Lower lobe of right lung (tissue), 2 donors: ENCODE measurements at regions not wholly inside any gene's neighbourhood (a gene's known extent, or its start where the extent isn't known, plus 50 kb on each side); places are given as distances from the start of the nearest gene placed in this dataset.
"Not testable (repeated sequence)": the region's sequence is repeated elsewhere in the genome, so short reads cannot be mapped to it uniquely, and the experiment has no call there.

Source experiments
- ATAC-seq, 2 donors: fragments of 200-7000 bp; cut with Tn5 transposase; one replicate each; pipeline ENCODE4 v1.9.1; 2020 to 2022; ENCODE audit warnings: mild to moderate bottlenecking in 2 of 2, moderate library complexity in 2 of 2
- DNase-seq: peaks from one replicate; pipeline ENCODE4 v3.0.0-alpha.2; 2020
- H3K27ac ChIP-seq: fragments of 200-600 bp; one replicate; pipeline ENCODE4 v1.8.0; 2022
- H3K27me3 ChIP-seq: fragments of 200-600 bp; one replicate; pipeline ENCODE4 v1.8.0; 2022; ENCODE audit warnings: low read depth
- H3K36me3 ChIP-seq: fragments of 200-600 bp; one replicate; pipeline ENCODE4 v1.8.0; 2022; ENCODE audit warnings: mild to moderate bottlenecking
- H3K4me1 ChIP-seq: fragments of 200-600 bp; one replicate; pipeline ENCODE4 v1.8.0; 2022
- H3K4me3 ChIP-seq: fragments of 200-600 bp; one replicate; pipeline ENCODE4 v1.8.0; 2022; ENCODE audit warnings: mild to moderate bottlenecking
- H3K9me3 ChIP-seq: fragments of 200-600 bp; one replicate; pipeline ENCODE4 v1.8.0; 2022
- CTCF ChIP-seq: fragments of 200-600 bp; IDR thresholded peaks from one replicate; pipeline ENCODE4 v1.8.0; 2022; ENCODE audit warnings: antibody characterized with exemption, mild to moderate bottlenecking
- intact Hi-C: fragments of 100-400 bp; cut with DNase I; formaldehyde crosslinking; loops from one replicate; pipeline ENCODE4 v1.11.0; 2022
- donor health status: DM: no; HTN: yes; CAD: no; lungs with severe emphysema.

GRCh38 chr4:169902658-169903345 is 123.4 kb downstream of the MFAP3L start:
- no peak for DNase-seq
- intact Hi-C loops = no loop called here
- TF ChIP-seq CTCF = no peak
- H3K27me3 ChIP-seq = no peaks in the 10 kb centered on the region
- no peaks in the 10 kb centered on the region for H3K36me3 ChIP-seq
- H3K9me3 ChIP-seq = no peaks in the 10 kb centered on the region
- H3K4me3 ChIP-seq = no peak overlapping the region
- peak in 1 of 2 donors; percentile 47 for ATAC-seq
- H3K27ac ChIP-seq = no peak overlapping the region
- H3K4me1 ChIP-seq = no peaks in the 10 kb centered on the region

- DNase-seq (no peak), ATAC-seq (no peak)
- Histone ChIP-seq H3K36me3 (no peaks in the 10 kb centered on the region), H3K4me3 (no peak overlapping the region), H3K9me3 (no peaks in the 10 kb centered on the region), H3K4me1 (no peaks in the 10 kb centered on the region), H3K27ac (no peak overlapping the region), H3K27me3 (no peaks in the 10 kb centered on the region)
- no peak for TF ChIP-seq CTCF
- intact Hi-C loops = no loop called here
Measured at GRCh38 chr4:169900241-169900845, 125.9 kb downstream of the MFAP3L start.

- Histone ChIP-seq H3K27me3 (no peaks in the 10 kb centered on the region), H3K9me3 (no peaks in the 10 kb centered on the region), H3K27ac (no peak overlapping the region), H3K36me3 (no peaks in the 10 kb centered on the region), H3K4me1 (no peaks in the 10 kb centered on the region), H3K4me3 (no peak overlapping the region)
- no peak for DNase-seq
- TF ChIP-seq CTCF = no peak
- intact Hi-C loops = no loop called here
- ATAC-seq = no peak
Measured at GRCh38 chr4:169899295-169899694, 126.9 kb downstream of the MFAP3L start.

- H3K9me3 ChIP-seq = no peaks in the 10 kb centered on the region
- intact Hi-C loops = no loop called here
Measured at GRCh38 chr4:169898095-169898494, 128.1 kb downstream of the MFAP3L start.

GRCh38 chr4:169894767-169895166 is 131.4 kb downstream of the MFAP3L start:
- H3K27me3 ChIP-seq, H3K4me3 ChIP-seq, H3K27ac ChIP-seq, H3K9me3 ChIP-seq, H3K36me3 ChIP-seq, ATAC-seq, DNase-seq, intact Hi-C loops, H3K4me1 ChIP-seq: not testable (repeated sequence)

More at GRCh38 chr4:169898095-169898494, 128.1 kb downstream of the MFAP3L start:
- no peak for TF ChIP-seq CTCF
- no peaks in the 10 kb centered on the region for H3K4me1 ChIP-seq
- H3K36me3 ChIP-seq = no peaks in the 10 kb centered on the region
- H3K27ac ChIP-seq = no peak overlapping the region
- DNase-seq (no peak), ATAC-seq (no peak)
- H3K4me3 ChIP-seq = no peak overlapping the region
- no peaks in the 10 kb centered on the region for H3K27me3 ChIP-seq

- Histone ChIP-seq H3K27me3 (no peaks in the 10 kb centered on the region), H3K36me3 (no peaks in the 10 kb centered on the region), H3K27ac (no peak overlapping the region), H3K9me3 (no peaks in the 10 kb centered on the region), H3K4me1 (no peaks in the 10 kb centered on the region), H3K4me3 (no peak overlapping the region)
- no peak for TF ChIP-seq CTCF
- intact Hi-C loops = no loop called here
- DNase-seq = no peak
- no peak for ATAC-seq
Measured at GRCh38 chr4:169885893-169886292, 128.1 kb upstream of the HPF1 start.
